Transverse colon (tissue), 4 donors: ENCODE measurements at regions not wholly inside any gene's neighbourhood (a gene's known extent, or its start where the extent isn't known, plus 50 kb on each side); places are given as distances from the start of the nearest gene placed in this dataset.

Experiments
- EP300 ChIP-seq: sonication (generic); formaldehyde crosslinking; IDR thresholded peaks from one replicate; pipeline ENCODE4 v1.6.1; 2017; ENCODE audit warnings: antibody characterized with exemption, low read depth
- POLR2A ChIP-seq: fragments of 450-650 bp; IDR thresholded peaks from one replicate; pipeline ENCODE4 v1.6.1; 2016; ENCODE audit warnings: antibody characterized with exemption, mild to moderate bottlenecking, moderate library complexity
- POLR2AphosphoS5 ChIP-seq, 3 donors: sonication (generic); formaldehyde crosslinking; IDR thresholded peaks; one replicate each; pipeline ENCODE4 v1.6.1; 2016; ENCODE audit warnings: antibody characterized with exemption in 3 of 3
- TF ChIP-seq, protein P1 (sequence below), 5 experiments: fragments of 200-600 bp in 3 of 5; fragments of 450-650 bp in 2 of 5; sonication (generic) in 3 of 5; IDR thresholded peaks; 1 replicate in 2 of 5; 2 replicates in 3 of 5; pipeline ENCODE4 v1.5.1; 2016 to 2017; ENCODE audit warnings: antibody characterized with exemption in 5 of 5, inconsistent platforms in 3 of 5, mild to moderate bottlenecking in 2 of 5, moderate library complexity in 1 of 5

DNA sequence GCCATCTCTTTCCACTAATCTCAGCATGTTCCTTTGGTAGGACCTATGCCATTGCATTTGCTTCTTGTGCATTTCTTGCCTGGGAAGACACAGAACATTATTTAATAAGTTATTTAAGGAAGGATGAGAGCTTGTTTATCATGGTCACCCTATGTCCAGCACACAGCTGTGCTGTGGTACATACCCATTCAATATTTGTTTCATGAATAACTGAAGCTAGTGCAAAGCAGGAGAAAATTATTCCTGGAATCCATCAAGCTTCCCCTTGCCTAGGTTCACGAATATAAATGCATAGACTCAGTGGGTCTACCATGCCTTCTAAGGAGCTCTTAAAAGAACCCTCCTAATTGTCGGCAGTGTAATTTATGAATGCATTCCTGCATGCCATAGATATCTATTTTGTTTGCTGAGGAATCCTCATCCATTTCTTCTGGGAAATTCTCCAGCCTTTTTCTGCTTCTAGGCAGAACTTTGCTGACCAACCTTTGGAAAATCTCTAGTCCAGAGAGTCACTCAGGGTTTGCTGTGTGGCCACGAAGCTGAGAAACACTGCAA is 599.8 kb upstream of the TMEM132C start:
- TF ChIP-seq EP300 (no peak), POLR2AphosphoS5 (IDR thresholded peaks at IDR 0.05) (no peak), POLR2A (no peak)
- TF ChIP-seq, protein P1, sequence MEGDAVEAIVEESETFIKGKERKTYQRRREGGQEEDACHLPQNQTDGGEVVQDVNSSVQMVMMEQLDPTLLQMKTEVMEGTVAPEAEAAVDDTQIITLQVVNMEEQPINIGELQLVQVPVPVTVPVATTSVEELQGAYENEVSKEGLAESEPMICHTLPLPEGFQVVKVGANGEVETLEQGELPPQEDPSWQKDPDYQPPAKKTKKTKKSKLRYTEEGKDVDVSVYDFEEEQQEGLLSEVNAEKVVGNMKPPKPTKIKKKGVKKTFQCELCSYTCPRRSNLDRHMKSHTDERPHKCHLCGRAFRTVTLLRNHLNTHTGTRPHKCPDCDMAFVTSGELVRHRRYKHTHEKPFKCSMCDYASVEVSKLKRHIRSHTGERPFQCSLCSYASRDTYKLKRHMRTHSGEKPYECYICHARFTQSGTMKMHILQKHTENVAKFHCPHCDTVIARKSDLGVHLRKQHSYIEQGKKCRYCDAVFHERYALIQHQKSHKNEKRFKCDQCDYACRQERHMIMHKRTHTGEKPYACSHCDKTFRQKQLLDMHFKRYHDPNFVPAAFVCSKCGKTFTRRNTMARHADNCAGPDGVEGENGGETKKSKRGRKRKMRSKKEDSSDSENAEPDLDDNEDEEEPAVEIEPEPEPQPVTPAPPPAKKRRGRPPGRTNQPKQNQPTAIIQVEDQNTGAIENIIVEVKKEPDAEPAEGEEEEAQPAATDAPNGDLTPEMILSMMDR (IDR thresholded peaks at IDR 0.05), result no peak
